ENCODE measurements at regions not wholly inside any gene's neighbourhood (a gene's known extent, or its start where the extent isn't known, plus 50 kb on each side); places are given as distances from the start of the nearest gene placed in this dataset.

DNA sequence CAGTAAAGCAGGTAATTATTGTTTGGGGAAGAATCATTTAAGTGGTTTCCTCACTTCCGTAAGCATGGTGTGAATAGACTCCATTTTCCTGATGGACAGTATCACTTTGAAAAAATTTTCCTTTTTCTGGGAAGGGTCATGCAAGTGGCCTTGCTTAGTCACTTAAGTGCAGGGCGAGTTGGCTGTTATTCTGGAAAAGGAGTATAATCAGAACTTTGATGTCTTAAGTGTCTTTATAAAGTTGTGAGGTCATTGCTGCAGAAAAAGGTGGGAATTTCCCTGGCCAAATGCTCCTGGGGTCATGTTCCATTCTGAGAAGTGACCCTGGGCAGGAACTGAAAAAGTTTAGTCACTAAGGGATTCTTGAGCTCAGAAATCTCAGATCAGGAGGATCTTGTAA, 146.1 kb upstream of the OTUD4 start:
- H3K27ac Mint-ChIP-seq: no peak overlapping the region
- H3K9me3 Mint-ChIP-seq: peaks cover 4% of the 10 kb centered on the region
- no peaks in the 10 kb centered on the region for H3K4me1 Mint-ChIP-seq (ENCODE audit: low read depth)
- no peaks in the 10 kb centered on the region for H3K36me3 Mint-ChIP-seq (ENCODE audit: low read depth)
- H3K4me3 Mint-ChIP-seq: no peak overlapping the region
- peaks cover 8% of the 10 kb centered on the region for H3K27me3 Mint-ChIP-seq

DNA sequence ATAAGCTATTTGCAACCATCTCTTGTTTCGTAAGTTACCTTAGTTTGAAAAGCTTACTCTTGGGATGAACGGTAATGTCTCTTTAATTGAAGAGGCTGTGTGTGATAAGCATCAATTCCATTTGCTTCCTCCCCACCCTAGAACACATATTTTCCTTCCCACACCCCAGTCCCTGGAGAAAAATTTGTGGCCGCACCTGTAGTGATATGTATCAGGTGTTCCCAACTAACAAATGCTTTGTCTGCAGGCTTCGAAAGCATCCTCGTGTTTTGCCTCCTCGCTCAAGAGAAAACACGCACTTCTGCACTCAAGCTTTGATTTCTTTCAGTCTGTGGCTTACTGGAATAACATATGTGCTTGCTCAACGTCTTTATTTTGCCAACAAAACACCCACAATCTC, 143.8 kb upstream of the OTUD4 start:
- H3K9me3 Mint-ChIP-seq: peaks cover 4% of the 10 kb centered on the region
- no peaks in the 10 kb centered on the region for H3K4me1 Mint-ChIP-seq (ENCODE audit: low read depth)
- no peaks in the 10 kb centered on the region for H3K36me3 Mint-ChIP-seq (ENCODE audit: low read depth)
- no peak overlapping the region for H3K27ac Mint-ChIP-seq
- H3K4me3 Mint-ChIP-seq: no peak overlapping the region
- peaks cover 17% of the 10 kb centered on the region for H3K27me3 Mint-ChIP-seq

DNA sequence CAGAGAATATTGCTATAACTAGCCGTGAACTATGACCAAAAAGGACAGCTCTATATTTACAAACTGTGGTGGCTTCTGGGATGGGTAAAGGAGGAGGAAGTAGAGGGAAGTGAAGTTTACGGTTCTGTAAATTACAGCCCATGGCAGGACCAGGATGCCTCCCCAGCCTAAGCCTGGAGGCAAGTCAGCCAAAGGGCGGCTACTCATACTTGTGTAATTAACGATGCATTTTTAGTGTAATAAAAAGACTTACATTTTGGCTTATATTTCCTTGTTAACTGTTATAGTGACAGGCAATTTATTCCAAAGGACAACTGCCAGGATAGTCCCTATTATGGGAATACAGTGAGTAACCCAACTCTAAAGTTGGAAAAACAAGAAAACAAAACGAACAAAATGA, 139.9 kb upstream of the OTUD4 start:
- Mint-ChIP-seq H3K36me3 (ENCODE audit: low read depth) (no peaks in the 10 kb centered on the region), H3K27me3 (peaks cover 17% of the 10 kb centered on the region), H3K9me3 (no peaks in the 10 kb centered on the region), H3K4me1 (ENCODE audit: low read depth) (no peaks in the 10 kb centered on the region), H3K27ac (no peak overlapping the region), H3K4me3 (no peak overlapping the region)

DNA sequence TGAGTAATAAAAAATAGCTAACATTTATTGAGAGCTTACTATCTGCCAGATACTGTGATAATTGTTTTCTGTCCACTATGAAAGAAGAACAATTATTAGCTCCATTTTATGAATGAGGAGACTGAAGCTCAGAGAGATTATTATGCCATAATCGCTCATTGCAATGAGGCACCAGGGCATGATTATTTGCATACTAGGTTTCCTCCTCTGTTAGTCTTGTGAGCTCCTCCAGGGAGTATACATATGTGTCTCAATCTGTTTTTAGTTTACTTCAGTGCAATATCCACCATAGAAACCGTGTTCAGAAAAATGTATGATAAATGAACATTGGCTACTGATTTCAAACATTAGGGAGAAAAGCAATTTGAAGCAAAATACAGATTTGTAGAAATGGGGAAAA, 139.4 kb upstream of the OTUD4 start:
- Mint-ChIP-seq H3K4me1 (ENCODE audit: low read depth) (no peaks in the 10 kb centered on the region), H3K27me3 (peaks cover 17% of the 10 kb centered on the region), H3K27ac (no peak overlapping the region), H3K4me3 (no peak overlapping the region), H3K9me3 (no peaks in the 10 kb centered on the region), H3K36me3 (ENCODE audit: low read depth) (no peaks in the 10 kb centered on the region)

DNA sequence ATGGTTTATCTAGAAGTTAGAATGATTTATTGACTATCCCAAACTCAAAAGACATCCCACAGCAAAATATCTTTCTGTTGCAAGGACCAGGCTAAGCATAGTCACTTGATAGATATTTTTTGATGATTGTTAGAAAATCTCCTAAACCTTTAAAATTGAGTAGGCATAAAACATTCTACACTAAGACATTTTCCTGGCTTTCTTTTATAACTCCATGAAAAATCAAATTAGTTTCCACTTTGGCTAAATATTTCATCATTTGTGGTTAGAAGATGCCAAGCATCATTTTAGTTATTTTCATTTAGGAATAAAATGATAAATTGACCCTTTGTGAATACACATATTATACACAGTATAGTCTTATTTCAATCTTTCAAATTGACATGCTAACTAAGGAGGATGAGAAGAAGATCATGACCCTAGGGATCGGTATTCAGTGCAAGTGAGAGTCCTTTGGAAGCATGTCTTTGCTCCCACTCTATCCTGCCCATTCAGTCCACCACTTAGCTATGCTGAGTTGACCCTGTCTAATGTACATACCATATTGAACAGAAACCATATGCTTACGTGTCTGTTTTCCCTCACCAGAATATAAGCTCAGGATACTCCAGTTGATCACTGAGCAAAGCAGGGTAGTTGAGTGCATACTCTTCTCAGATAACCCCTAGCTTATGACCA, 136.6 kb upstream of the OTUD4 start:
- Mint-ChIP-seq H3K9me3 (no peaks in the 10 kb centered on the region), H3K27ac (no peak overlapping the region), H3K4me3 (no peak overlapping the region), H3K36me3 (ENCODE audit: low read depth) (no peaks in the 10 kb centered on the region), H3K27me3 (peaks cover 17% of the 10 kb centered on the region), H3K4me1 (ENCODE audit: low read depth) (no peaks in the 10 kb centered on the region)

DNA sequence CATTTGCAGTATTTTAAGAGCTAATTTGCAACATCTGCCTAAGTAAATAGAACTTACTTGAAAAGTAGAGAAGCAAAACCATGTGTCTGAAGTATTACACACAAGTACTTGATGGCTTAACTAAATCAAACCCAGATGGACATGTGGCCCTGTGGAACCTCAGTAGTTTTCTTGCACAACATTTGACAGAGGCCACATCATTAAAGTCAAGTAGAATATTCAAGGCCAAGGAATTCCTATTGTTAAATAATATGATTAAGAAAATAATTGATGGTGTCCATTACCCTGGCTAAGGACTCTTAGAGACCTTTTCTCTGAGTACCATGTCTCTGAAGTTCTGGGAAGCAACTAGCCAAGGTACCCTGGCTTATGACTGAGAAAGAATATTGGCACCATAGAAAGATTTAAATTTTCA, 135.4 kb upstream of the OTUD4 start:
- H3K9me3 Mint-ChIP-seq: no peaks in the 10 kb centered on the region
- H3K27me3 Mint-ChIP-seq: peaks cover 17% of the 10 kb centered on the region
- no peaks in the 10 kb centered on the region for H3K36me3 Mint-ChIP-seq (ENCODE audit: low read depth)
- H3K4me3 Mint-ChIP-seq: no peak overlapping the region
- no peak overlapping the region for H3K27ac Mint-ChIP-seq
- no peaks in the 10 kb centered on the region for H3K4me1 Mint-ChIP-seq (ENCODE audit: low read depth)

DNA sequence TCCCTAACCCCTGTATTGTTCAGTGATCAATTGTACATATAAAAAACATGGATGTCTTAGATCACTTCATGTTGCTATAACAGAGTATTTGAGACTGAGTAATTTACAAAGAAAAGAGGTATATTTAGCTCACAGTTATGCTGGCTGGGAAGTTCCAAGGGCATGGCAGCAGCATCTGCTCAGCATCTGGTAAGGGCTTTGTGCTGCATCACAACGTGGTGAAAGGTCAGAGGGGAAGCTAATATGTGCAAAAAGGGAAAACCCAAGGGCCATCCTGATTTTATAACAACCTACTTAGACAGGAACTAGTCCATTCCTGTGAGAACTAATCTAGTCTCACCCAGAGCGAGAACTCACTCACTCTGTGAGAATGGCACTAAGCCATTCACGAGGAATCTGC, 128.2 kb upstream of the OTUD4 start:
- peaks cover 32% of the 10 kb centered on the region for H3K4me1 Mint-ChIP-seq (ENCODE audit: low read depth)
- peak overlapping the region; percentile 50 for H3K4me3 Mint-ChIP-seq
- H3K27me3 Mint-ChIP-seq: no peaks in the 10 kb centered on the region
- H3K27ac Mint-ChIP-seq: peak overlapping the region; percentile 71
- no peaks in the 10 kb centered on the region for H3K36me3 Mint-ChIP-seq (ENCODE audit: low read depth)
- H3K9me3 Mint-ChIP-seq: no peaks in the 10 kb centered on the region

DNA sequence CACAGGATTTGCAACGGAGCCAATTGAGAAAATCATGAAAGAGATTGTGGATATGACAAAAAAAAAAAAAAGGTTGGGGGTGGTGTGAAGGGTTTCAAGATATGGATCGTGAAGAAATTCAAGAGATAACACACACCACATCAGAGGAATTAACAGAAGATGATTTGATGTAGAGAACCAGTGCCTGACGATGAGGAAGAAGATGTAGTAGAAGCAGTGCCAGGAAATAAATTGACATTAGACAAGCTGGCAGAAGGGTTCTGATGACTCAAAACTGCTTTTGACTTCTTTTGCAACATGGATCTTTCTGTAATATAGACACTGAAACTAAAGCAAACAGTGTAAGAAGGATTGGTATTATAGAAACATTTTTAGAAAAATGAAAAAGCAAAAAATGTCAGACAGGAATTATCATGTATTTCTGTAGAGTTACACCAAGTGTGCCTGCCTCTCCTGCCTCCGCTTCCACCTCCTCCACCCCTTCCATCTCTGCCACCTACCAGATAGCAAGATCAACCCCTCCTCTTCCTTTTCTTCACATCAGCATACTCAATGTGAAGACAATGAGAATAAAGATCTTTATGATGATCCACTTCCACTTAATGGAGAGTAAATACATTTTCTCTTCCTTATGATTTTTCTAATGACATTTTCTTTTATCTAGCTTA, 127.5 kb upstream of the OTUD4 start:
- no peaks in the 10 kb centered on the region for H3K9me3 Mint-ChIP-seq
- H3K27me3 Mint-ChIP-seq: peaks cover 2% of the 10 kb centered on the region
- peak overlapping the region; percentile 50 for H3K4me3 Mint-ChIP-seq
- H3K36me3 Mint-ChIP-seq (ENCODE audit: low read depth): no peaks in the 10 kb centered on the region
- peaks cover 32% of the 10 kb centered on the region for H3K4me1 Mint-ChIP-seq (ENCODE audit: low read depth)
- peak overlapping the region; percentile 71 for H3K27ac Mint-ChIP-seq

DNA sequence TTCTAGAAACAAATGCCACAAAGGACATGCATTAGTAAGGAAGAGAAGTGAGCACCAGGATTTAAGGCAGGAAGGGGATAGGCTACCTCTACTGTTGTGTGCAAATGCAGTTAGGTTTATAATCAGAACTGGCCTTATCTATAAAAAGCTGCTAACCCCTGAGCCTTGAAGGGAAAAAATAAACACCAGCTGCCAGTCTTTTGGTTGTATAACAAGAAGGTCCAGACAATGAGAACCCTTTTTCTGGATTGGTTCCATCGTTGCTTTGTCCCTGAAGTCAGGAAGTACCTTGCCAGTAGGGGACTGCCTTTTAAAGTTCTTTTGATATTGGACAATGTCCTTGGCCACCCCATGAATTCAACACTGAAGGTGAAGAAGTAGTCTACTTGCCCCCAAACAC, 126.7 kb upstream of the OTUD4 start:
- no peaks in the 10 kb centered on the region for H3K9me3 Mint-ChIP-seq
- peaks cover 6% of the 10 kb centered on the region for H3K27me3 Mint-ChIP-seq
- no peak overlapping the region for H3K4me3 Mint-ChIP-seq
- no peaks in the 10 kb centered on the region for H3K36me3 Mint-ChIP-seq (ENCODE audit: low read depth)
- H3K4me1 Mint-ChIP-seq (ENCODE audit: low read depth): peaks cover 32% of the 10 kb centered on the region
- no peak overlapping the region for H3K27ac Mint-ChIP-seq

DNA sequence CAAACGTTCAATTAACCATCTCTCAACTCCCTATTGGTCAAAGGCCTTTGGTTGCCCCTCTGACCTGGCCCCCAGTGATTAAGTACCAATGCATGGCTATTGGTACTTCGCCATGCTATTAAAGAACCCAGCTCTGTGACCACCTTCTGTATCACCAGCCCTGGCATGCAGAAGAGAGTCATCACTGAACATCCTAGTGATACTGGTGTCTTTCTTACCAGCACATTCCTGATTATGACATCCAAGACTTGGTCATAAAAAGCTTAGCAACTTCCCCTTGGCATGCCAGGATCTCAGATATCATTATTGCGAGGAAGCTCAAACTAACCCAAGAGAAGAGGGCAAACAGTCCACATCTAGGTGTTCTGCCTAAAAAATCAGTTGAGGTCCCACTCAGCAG, 122.3 kb upstream of the OTUD4 start:
- H3K4me3 Mint-ChIP-seq: no peak overlapping the region
- no peak overlapping the region for H3K27ac Mint-ChIP-seq
- peaks cover 42% of the 10 kb centered on the region for H3K4me1 Mint-ChIP-seq (ENCODE audit: low read depth)
- no peaks in the 10 kb centered on the region for H3K9me3 Mint-ChIP-seq
- peaks cover 6% of the 10 kb centered on the region for H3K27me3 Mint-ChIP-seq
- no peaks in the 10 kb centered on the region for H3K36me3 Mint-ChIP-seq (ENCODE audit: low read depth)

DNA sequence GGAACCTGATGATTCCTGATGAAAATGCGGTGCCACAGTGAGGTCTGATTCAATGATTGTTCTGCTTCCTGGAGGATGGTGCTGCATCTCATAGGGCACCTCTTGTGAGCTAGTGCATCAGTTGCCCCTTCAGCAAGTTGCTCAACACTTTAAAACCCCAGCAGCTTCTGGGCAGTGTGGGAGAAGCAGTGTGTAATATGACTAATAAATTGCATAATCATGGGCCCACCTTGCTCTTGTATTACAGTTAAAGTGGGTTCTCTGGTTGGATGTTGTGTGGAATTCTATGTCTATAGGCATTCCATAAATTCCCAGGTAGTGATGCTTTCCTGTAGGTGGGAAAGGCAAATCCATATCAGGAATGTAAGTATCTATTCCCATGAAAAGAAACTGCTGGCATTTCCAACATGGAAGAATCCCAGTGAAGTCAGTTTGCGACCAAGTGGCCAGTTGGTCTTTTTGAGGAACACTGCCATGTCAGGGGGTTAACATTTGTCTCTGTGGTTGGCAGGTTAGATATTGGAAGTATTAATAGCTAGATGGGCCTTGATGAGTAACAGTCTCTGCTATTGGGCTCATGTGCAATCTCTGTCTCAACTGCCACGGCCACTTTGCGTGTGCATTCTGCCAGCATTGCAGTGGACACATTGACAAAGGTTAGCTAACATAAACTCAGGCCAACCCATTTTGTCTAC, 121.1 kb upstream of the OTUD4 start:
- H3K4me3 Mint-ChIP-seq: no peak overlapping the region
- H3K9me3 Mint-ChIP-seq: no peaks in the 10 kb centered on the region
- peaks cover 10% of the 10 kb centered on the region for H3K27me3 Mint-ChIP-seq
- H3K27ac Mint-ChIP-seq: no peak overlapping the region
- H3K36me3 Mint-ChIP-seq (ENCODE audit: low read depth): no peaks in the 10 kb centered on the region
- H3K4me1 Mint-ChIP-seq (ENCODE audit: low read depth): peaks cover 31% of the 10 kb centered on the region

DNA sequence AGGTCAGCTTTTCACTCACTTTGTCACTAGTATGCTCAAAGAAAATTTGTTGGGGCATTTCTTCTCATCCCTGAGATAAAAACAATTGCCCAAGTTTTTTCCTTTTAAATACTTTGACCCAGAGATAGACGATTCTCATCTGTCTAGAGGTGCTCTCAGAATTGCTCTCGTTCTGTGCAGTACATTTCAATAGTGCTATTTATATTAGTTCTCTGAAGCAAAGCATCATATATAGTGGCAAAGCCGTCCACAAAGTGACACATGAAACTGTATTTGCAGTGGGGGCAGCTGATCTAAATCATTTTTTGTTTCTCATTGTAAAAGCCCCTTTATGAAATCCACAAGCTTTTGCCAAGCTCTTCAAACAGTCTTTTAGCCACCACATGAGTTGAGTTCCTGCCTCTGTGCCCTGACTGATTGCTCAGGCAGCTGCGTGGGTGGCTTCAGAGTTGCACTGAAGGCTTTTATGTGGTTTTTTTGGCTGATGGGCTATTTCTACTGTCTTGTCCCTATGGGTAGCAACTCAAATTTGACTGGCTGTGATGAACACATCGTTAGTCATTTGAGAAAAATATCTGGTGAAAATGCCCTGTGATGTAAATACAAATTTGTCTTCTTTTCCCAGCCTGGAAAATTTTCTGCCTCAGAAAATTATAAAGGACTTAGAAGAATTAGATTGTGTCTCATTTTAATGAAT, 119.1 kb upstream of the OTUD4 start:
- Mint-ChIP-seq H3K27me3 (peaks cover 23% of the 10 kb centered on the region), H3K9me3 (peaks cover 4% of the 10 kb centered on the region), H3K4me1 (ENCODE audit: low read depth) (peaks cover 31% of the 10 kb centered on the region), H3K4me3 (peak overlapping the region; percentile 9), H3K27ac (peak overlapping the region; percentile 26), H3K36me3 (ENCODE audit: low read depth) (no peaks in the 10 kb centered on the region)

DNA sequence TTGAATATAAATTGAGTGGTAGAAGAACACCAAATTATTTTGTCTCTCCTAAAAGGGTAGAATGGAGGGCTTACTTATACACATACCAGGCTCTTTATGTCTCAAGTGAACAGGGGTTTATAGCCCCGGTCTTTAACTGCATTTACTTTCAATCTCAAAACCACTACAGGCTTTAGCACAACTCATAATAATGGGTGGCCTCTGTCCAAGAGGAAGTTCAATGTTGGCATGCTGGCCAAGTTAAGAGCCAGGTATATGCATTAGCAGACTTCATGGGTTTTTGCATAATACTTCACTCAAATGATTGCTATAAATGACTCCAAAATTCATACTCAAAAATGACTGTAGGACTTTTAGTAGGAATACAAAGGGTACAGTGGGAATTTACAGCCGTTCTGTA, 118.5 kb upstream of the OTUD4 start:
- H3K4me3 Mint-ChIP-seq: no peak overlapping the region

DNA sequence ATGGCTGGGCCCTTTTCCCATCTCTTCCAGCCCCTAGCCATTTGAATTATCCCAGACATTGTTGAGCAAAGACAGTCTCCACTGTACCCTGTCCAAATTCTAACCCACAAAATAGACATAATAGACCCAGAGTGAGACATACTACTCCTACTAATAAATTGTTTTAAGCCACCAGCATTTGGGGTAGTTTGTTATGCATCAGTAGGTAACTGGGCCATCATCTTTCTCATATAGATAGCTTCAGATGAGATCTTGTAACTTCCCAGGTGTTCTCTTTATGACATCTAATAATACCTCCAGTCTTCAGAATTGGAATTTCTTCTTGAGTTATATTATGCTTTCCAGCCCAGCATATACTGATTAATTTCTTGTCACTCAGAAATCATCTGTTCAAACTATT, 117.2 kb upstream of the OTUD4 start:
- Mint-ChIP-seq H3K4me1 (ENCODE audit: low read depth) (peaks cover 37% of the 10 kb centered on the region), H3K27me3 (peaks cover 20% of the 10 kb centered on the region), H3K9me3 (peaks cover 4% of the 10 kb centered on the region), H3K4me3 (no peak overlapping the region), H3K36me3 (ENCODE audit: low read depth) (no peaks in the 10 kb centered on the region), H3K27ac (no peak overlapping the region)

More for the DNA sequence above, 118.5 kb upstream of the OTUD4 start:
- H3K36me3 Mint-ChIP-seq (ENCODE audit: low read depth): no peaks in the 10 kb centered on the region
- no peak overlapping the region for H3K27ac Mint-ChIP-seq
- H3K27me3 Mint-ChIP-seq: peaks cover 26% of the 10 kb centered on the region
- H3K4me1 Mint-ChIP-seq (ENCODE audit: low read depth): peaks cover 35% of the 10 kb centered on the region
- H3K9me3 Mint-ChIP-seq: peaks cover 4% of the 10 kb centered on the region

DNA sequence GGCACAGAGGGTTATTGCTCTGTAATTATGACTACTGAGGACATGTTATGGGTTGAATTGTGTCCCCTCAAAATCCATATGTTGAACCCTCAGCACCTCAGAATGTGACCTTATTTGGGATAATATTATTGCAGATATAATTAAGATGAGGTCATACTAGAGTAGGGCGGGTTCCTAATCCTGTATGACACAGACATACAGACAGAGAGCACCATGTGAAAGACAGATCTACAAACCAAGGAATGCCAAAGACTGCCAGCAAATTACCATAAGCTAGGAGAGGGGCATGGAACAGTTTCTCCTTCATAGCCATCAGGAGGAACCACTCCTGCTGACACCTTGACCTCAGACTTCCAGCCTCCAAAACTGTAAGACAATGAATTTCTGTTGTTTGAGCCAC, 115.2 kb upstream of the OTUD4 start:
- H3K4me3 Mint-ChIP-seq: no peak overlapping the region
- peaks cover 20% of the 10 kb centered on the region for H3K27me3 Mint-ChIP-seq
- peaks cover 4% of the 10 kb centered on the region for H3K9me3 Mint-ChIP-seq

More for the DNA sequence above, 115.2 kb upstream of the OTUD4 start:
- peaks cover 29% of the 10 kb centered on the region for H3K4me1 Mint-ChIP-seq (ENCODE audit: low read depth)
- H3K36me3 Mint-ChIP-seq (ENCODE audit: low read depth): no peaks in the 10 kb centered on the region
- H3K27ac Mint-ChIP-seq: no peak overlapping the region
